ENCODE measurements at regions not wholly inside any gene's neighbourhood (a gene's known extent, or its start where the extent isn't known, plus 50 kb on each side); places are given as distances from the start of the nearest gene placed in this dataset.

- H3K36me3 ChIP-seq (ENCODE audit: control insufficient read depth, insufficient read depth, low read length): no peaks in the 10 kb centered on the region
- CTCF ChIA-PET: interaction anchor here (0.6 to 0.7 kb wide), 2 partner anchors 13 to 1032 kb away, joined by 3 to 6 read pairs; no protein-coding TSS in a partner anchor
- no peak overlapping the region for H3K4me3 ChIP-seq (ENCODE audit: low read depth, low read length)
- POLR2A ChIA-PET: no interaction called here
- no peak for DNase-seq (ENCODE audit: low read depth)
- no peaks in the 10 kb centered on the region for H3K27me3 ChIP-seq (ENCODE audit: control insufficient read depth, insufficient read depth, low read length)
- TF ChIP-seq CTCF (IDR thresholded peaks at IDR 0.05; ENCODE audit: insufficient read depth, low read depth, low read length): no peak
These were observed 268.9 kb downstream of the ZNF608 start for GRCh38 chr5:124477577-124477976.

GRCh38 chr5:124477062-124477461, 269.4 kb downstream of the ZNF608 start:
- no peaks in the 10 kb centered on the region for H3K36me3 ChIP-seq (ENCODE audit: control insufficient read depth, insufficient read depth, low read length)
- CTCF ChIA-PET: interaction anchor here (0.7 kb wide), 1 partner anchor 1033 kb away, joined by 6 read pairs; no protein-coding TSS in a partner anchor
- no peak for TF ChIP-seq CTCF (IDR thresholded peaks at IDR 0.05; ENCODE audit: insufficient read depth, low read depth, low read length)
- no peaks in the 10 kb centered on the region for H3K27me3 ChIP-seq (ENCODE audit: control insufficient read depth, insufficient read depth, low read length)
- POLR2A ChIA-PET: no interaction called here
- no peak overlapping the region for H3K4me3 ChIP-seq (ENCODE audit: low read depth, low read length)
- no peak for DNase-seq (ENCODE audit: low read depth)

GRCh38 chr5:124474528-124475215, 271.8 kb downstream of the ZNF608 start:
- no peaks in the 10 kb centered on the region for H3K36me3 ChIP-seq (ENCODE audit: control insufficient read depth, insufficient read depth, low read length)
- ChIA-PET POLR2A (no interaction called here), CTCF (interaction anchor here (1.7 kb wide), 1 partner anchor 11 kb away, joined by 4 read pairs; no protein-coding TSS in a partner anchor)
- TF ChIP-seq CTCF (IDR thresholded peaks at IDR 0.05; ENCODE audit: insufficient read depth, low read depth, low read length): no peak
- no peaks in the 10 kb centered on the region for H3K27me3 ChIP-seq (ENCODE audit: control insufficient read depth, insufficient read depth, low read length)
- no peak overlapping the region for H3K4me3 ChIP-seq (ENCODE audit: low read depth, low read length)
- DNase-seq (ENCODE audit: low read depth): no peak

GRCh38 chr5:124468671-124469411, 277.6 kb downstream of the ZNF608 start:
- POLR2A ChIA-PET: interaction anchor here (0.6 kb wide), 1 partner anchor 456 kb away, joined by 4 read pairs; no protein-coding TSS in a partner anchor

More at GRCh38 chr5:124468671-124469411, 277.6 kb downstream of the ZNF608 start:
- Histone ChIP-seq H3K4me3 (ENCODE audit: low read depth, low read length) (no peak overlapping the region), H3K36me3 (ENCODE audit: control insufficient read depth, insufficient read depth, low read length) (no peaks in the 10 kb centered on the region), H3K27me3 (ENCODE audit: control insufficient read depth, insufficient read depth, low read length) (no peaks in the 10 kb centered on the region)
- CTCF ChIA-PET: no interaction called here
- DNase-seq (ENCODE audit: low read depth): no peak
- TF ChIP-seq CTCF (IDR thresholded peaks at IDR 0.05; ENCODE audit: insufficient read depth, low read depth, low read length): no peak
